AG09309 (cell line): ENCODE measurements at regions not wholly inside any gene's neighbourhood (a gene's known extent, or its start where the extent isn't known, plus 50 kb on each side); places are given as distances from the start of the nearest gene placed in this dataset.

Experiments
- DNase-seq: peaks from one replicate; pipeline ENCODE4 v3.0.0-alpha.2; 2010; ENCODE audit warnings: low read depth
- H3K4me3 ChIP-seq: 2 replicates; pipeline ENCODE4 v1.5.1; 2011; ENCODE audit warnings: mild to moderate bottlenecking, low read depth, low read length, moderate library complexity; ENCODE audit not compliant: control insufficient read depth
- CTCF ChIP-seq: IDR thresholded peaks from 2 replicates; pipeline ENCODE4 v1.5.1; 2011; ENCODE audit warnings: mild to moderate bottlenecking, low read depth, low read length, inconsistent platforms; ENCODE audit not compliant: insufficient read depth, control insufficient read depth; ENCODE audit errors: missing control alignments

DNA sequence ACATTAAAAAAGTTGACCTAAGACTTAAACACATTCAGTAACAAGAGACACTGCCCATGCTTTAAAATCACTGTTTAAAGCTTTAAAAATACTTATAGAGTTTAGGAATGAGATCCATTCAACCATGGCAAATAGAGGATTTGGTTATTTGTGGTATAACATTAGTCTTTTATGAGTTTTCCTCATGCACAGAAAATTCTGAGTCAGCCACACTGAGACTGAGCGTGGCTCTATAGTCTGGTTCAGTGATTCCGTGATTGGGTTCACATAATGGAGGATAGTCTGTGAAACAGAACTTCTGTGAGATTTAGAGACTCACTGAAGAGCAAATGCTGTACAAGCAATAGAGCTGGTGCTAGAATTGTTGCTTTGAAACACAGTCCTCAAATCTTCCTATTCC lies 1502.4 kb upstream of the PIK3C3 start:
- DNase-seq: no peak
- H3K4me3 ChIP-seq: no peak overlapping the region
- TF ChIP-seq CTCF: no peak

- no peak for TF ChIP-seq CTCF
- DNase-seq: no peak
- no peak overlapping the region for H3K4me3 ChIP-seq
Observed at GRCh38 chr18:40450751-40451150, 1504.3 kb upstream of the PIK3C3 start.

DNA sequence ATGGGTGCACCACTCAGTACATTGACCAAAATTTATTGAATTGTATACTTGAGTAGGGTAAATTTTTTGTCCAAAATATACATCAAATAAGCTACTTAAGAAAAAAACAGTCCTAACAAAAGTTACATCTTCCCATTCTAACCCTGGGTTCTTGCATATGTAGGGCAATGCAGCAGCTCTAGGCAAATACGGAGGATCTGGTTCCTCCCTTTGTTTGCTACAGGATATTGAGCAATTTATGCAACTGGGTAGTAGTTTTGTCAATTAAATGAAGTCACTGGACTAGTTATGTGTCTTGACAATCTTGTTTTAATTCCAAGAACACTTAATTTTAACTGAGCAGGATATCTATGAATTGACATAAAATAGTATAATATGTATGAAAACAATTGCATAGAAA lies 1507.2 kb upstream of the PIK3C3 start:
- TF ChIP-seq CTCF: no peak
- H3K4me3 ChIP-seq: no peak overlapping the region
- DNase-seq: no peak

- DNase-seq: no peak
- TF ChIP-seq CTCF: no peak
- H3K4me3 ChIP-seq: no peak overlapping the region
Observed at GRCh38 chr18:40440088-40440487, 1514.9 kb upstream of the PIK3C3 start.

GRCh38 chr18:40437517-40437916 lies 1517.5 kb upstream of the PIK3C3 start:
- no peak for DNase-seq
- no peak for TF ChIP-seq CTCF
- no peak overlapping the region for H3K4me3 ChIP-seq

DNA sequence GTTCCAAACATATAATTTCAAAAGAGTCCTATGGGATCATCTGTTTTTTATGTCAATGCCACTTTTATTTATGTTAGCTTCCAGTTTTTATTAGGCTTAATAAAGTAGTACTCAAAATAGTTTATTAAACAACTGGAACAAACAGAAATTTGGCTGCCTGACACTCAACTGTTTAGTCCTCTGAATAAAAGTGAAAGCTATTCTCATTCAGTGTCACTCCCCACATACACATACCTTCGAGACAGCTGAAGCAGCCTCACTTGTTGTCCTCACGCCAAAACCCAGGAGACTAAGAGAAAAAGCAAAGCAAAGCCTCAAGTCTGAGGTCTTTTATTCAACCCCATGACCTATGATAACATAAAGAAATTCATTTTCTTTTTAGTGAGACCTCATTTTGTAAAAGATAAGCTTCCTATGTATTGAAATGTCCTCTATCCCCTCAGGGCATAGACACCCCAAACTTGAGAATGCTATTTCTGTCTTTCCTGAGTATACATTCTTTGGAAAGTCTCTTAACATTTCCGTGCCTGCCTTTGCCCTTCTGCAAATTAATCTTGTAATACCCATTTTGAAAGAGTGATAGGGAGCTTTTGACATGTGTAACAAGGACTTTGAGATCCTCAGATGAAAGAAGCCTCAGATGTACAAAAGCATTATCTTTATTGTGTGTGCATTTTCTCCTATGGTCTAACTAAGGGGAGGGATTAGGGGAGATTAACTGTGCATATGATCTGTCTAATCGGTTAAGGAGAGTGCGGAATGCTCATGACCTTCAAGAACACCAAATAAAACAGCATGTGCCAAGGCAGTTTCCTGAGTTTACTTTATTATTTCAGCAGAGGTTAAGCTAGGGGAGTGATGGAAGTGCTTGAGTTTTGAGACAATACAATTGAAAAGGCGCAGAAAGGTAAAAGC lies 1523.7 kb upstream of the PIK3C3 start:
- DNase-seq: no peak
- no peak for TF ChIP-seq CTCF
- H3K4me3 ChIP-seq: no peak overlapping the region
